HFFc6 (cell line): ENCODE measurements at regions not wholly inside any gene's neighbourhood (a gene's known extent, or its start where the extent isn't known, plus 50 kb on each side); places are given as distances from the start of the nearest gene placed in this dataset.
A peak's percentile ranks its signal among the peaks of the same experiment; 100 is the strongest.

Source experiments
- DNase-seq: peaks from one replicate; pipeline ENCODE4 v3.0.0-alpha.2; 2018
- H3K27ac Mint-ChIP-seq: 2 replicates; pipeline ENCODE4 v1.8.0; 2020; ENCODE audit warnings: mild to moderate bottlenecking, mixed read lengths
- H3K27me3 Mint-ChIP-seq: 2 replicates; pipeline ENCODE4 v1.8.0; 2021; ENCODE audit warnings: mild to moderate bottlenecking, moderate library complexity, mixed read lengths; ENCODE audit not compliant: insufficient read depth
- H3K36me3 Mint-ChIP-seq: 2 replicates; pipeline ENCODE4 v1.8.0; 2021; ENCODE audit warnings: low read depth, mixed read lengths
- H3K4me1 Mint-ChIP-seq: 2 replicates; pipeline ENCODE4 v1.8.0; 2020; ENCODE audit warnings: low read depth, mixed read lengths
- H3K4me3 Mint-ChIP-seq: 2 replicates; pipeline ENCODE4 v1.8.0; 2020; ENCODE audit warnings: mild to moderate bottlenecking, moderate library complexity, mixed read lengths
- H3K9me3 Mint-ChIP-seq: 2 replicates; pipeline ENCODE4 v1.8.0; 2020; ENCODE audit warnings: mild to moderate bottlenecking, mixed read lengths
- CTCF ChIP-seq: fragments of 200-600 bp; sonication (generic); IDR thresholded peaks from 2 replicates; pipeline ENCODE4 v1.5.0; 2021; ENCODE audit warnings: antibody characterized with exemption, mild to moderate bottlenecking

GRCh38 chr15:45892182-45892581, 257.4 kb downstream of the SQOR start:
- H3K4me3 Mint-ChIP-seq, result peak overlapping the region; percentile 22
- peaks cover 11% of the 10 kb centered on the region for H3K4me1 Mint-ChIP-seq
- no peak for TF ChIP-seq CTCF
- peak overlapping the region; percentile 60; the same call in 1 of the 2 replicates for H3K27ac Mint-ChIP-seq
- no peaks in the 10 kb centered on the region for H3K27me3 Mint-ChIP-seq
- H3K9me3 Mint-ChIP-seq, result peaks cover 9% of the 10 kb centered on the region
- no peaks in the 10 kb centered on the region for H3K36me3 Mint-ChIP-seq
- peak; percentile 72 for DNase-seq

- H3K36me3 Mint-ChIP-seq, result no peaks in the 10 kb centered on the region
- no peaks in the 10 kb centered on the region for H3K4me1 Mint-ChIP-seq
- H3K4me3 Mint-ChIP-seq, result no peak overlapping the region
- DNase-seq, result no peak
- no peak for TF ChIP-seq CTCF
- H3K9me3 Mint-ChIP-seq, result peaks cover 12% of the 10 kb centered on the region
- no peak overlapping the region for H3K27ac Mint-ChIP-seq
- H3K27me3 Mint-ChIP-seq, result no peaks in the 10 kb centered on the region
Measured at GRCh38 chr15:45903283-45903682, 268.5 kb downstream of the SQOR start.

GRCh38 chr15:45904019-45904418, 269.2 kb downstream of the SQOR start:
- no peaks in the 10 kb centered on the region for H3K36me3 Mint-ChIP-seq
- H3K4me3 Mint-ChIP-seq, result no peak overlapping the region
- peaks cover 12% of the 10 kb centered on the region for H3K9me3 Mint-ChIP-seq
- no peaks in the 10 kb centered on the region for H3K27me3 Mint-ChIP-seq
- no peak for TF ChIP-seq CTCF
- no peaks in the 10 kb centered on the region for H3K4me1 Mint-ChIP-seq
- DNase-seq, result no peak
- H3K27ac Mint-ChIP-seq, result no peak overlapping the region

GRCh38 chr15:45906230-45906629, 271.4 kb downstream of the SQOR start:
- Mint-ChIP-seq H3K36me3 (no peaks in the 10 kb centered on the region), H3K27ac (no peak overlapping the region), H3K27me3 (no peaks in the 10 kb centered on the region), H3K4me3 (no peak overlapping the region), H3K4me1 (no peaks in the 10 kb centered on the region), H3K9me3 (peaks cover 12% of the 10 kb centered on the region)
- no peak for TF ChIP-seq CTCF
- no peak for DNase-seq

- Mint-ChIP-seq H3K4me1 (peaks cover 8% of the 10 kb centered on the region; the same call in 1 of the 2 replicates), H3K36me3 (no peaks in the 10 kb centered on the region), H3K27me3 (no peaks in the 10 kb centered on the region), H3K27ac (no peak overlapping the region), H3K9me3 (no peaks in the 10 kb centered on the region; the same call in 1 of the 2 replicates), H3K4me3 (no peak overlapping the region)
- no peak for TF ChIP-seq CTCF
- no peak for DNase-seq
Measured at GRCh38 chr15:45910671-45911070, 275.8 kb downstream of the SQOR start.

- Mint-ChIP-seq H3K4me1 (peaks cover 8% of the 10 kb centered on the region; the same call in 1 of the 2 replicates), H3K36me3 (no peaks in the 10 kb centered on the region), H3K9me3 (peaks cover 5% of the 10 kb centered on the region; the same call in 1 of the 2 replicates), H3K27me3 (no peaks in the 10 kb centered on the region), H3K27ac (no peak overlapping the region), H3K4me3 (no peak overlapping the region)
- TF ChIP-seq CTCF, result no peak
- DNase-seq, result no peak
Measured at GRCh38 chr15:45913451-45913850, 278.6 kb downstream of the SQOR start.
